Activated B cell treated with CpG ODN at 0.5 μM for 24 hours (primary cell): ENCODE measurements at regions not wholly inside any gene's neighbourhood (a gene's known extent, or its start where the extent isn't known, plus 50 kb on each side); places are given as distances from the start of the nearest gene placed in this dataset.

Source experiments
- ATAC-seq: fragments of 200-7000 bp; cut with Tn5 transposase; one replicate; pipeline ENCODE4 v1.10.0; 2021; ENCODE audit warnings: low read depth, mild to moderate bottlenecking, moderate library complexity
- CTCF ChIA-PET: fragments of 350-600 bp; sonication (Branson Sonifier 250); formaldehyde crosslinking; loops from one replicate; lab custom pipeline; 2021; ENCODE audit warnings: antibody characterized with exemption; lab: Charles Lee
- POLR2A ChIA-PET: fragments of 350-600 bp; sonication (Branson Sonifier 250); formaldehyde crosslinking; loops from one replicate; lab custom pipeline; 2021; ENCODE audit warnings: antibody characterized with exemption; lab: Charles Lee
- DNase-seq: peaks from one replicate; pipeline ENCODE4 v3.0.0; 2022
- H3K27ac Mint-ChIP-seq: one replicate; pipeline ENCODE4 v1.8.0; 2020; ENCODE audit warnings: mixed read lengths
- H3K27me3 Mint-ChIP-seq: one replicate; pipeline ENCODE4 v1.8.0; 2021; ENCODE audit warnings: mixed read lengths
- H3K36me3 Mint-ChIP-seq: one replicate; pipeline ENCODE4 v1.8.0; 2021; ENCODE audit warnings: low read depth, mixed read lengths
- H3K4me1 Mint-ChIP-seq: one replicate; pipeline ENCODE4 v1.8.0; 2021; ENCODE audit warnings: mixed read lengths
- H3K4me3 Mint-ChIP-seq: one replicate; pipeline ENCODE4 v1.8.0; 2020; ENCODE audit warnings: mild to moderate bottlenecking, mixed read lengths
- H3K9me3 Mint-ChIP-seq: one replicate; pipeline ENCODE4 v1.8.0; 2020; ENCODE audit warnings: mixed read lengths
- intact Hi-C: fragments of 100-400 bp; cut with micrococcal nuclease; formaldehyde crosslinking; loops from one replicate; pipeline ENCODE4 v1.15.1; 2024
- TF ChIP-seq, protein P1 (sequence below): fragments of 200-600 bp; IDR thresholded peaks from one replicate; pipeline ENCODE4 v1.8.0; 2022; ENCODE audit warnings: antibody characterized with exemption, mild to moderate bottlenecking

DNA sequence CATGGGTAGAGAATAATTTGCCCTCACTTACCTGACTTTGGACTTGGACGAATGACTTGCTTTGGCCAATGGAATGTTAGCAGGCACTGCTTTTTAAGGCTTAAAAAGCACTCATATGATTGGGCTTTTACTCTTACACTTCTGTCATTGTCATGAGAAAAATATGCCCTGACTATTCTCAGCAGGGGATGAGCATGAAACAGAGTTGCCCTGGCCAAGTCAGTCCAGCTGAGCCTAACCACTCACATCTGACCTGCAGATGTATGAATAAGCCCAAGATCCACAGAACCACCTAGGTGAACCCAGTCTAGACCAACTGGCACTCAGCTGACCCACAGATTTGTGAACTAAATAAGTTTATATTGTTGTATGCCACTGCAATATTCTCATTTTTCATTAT lies 573.5 kb downstream of the TNS3 start:
- no peaks in the 10 kb centered on the region for H3K4me1 Mint-ChIP-seq
- CTCF ChIA-PET = no interaction called here
- no peak for ATAC-seq
- intact Hi-C loops = no loop called here
- no peaks in the 10 kb centered on the region for H3K36me3 Mint-ChIP-seq
- no peaks in the 10 kb centered on the region for H3K27me3 Mint-ChIP-seq
- no peak overlapping the region for H3K4me3 Mint-ChIP-seq
- no peak for DNase-seq
- H3K9me3 Mint-ChIP-seq = no peaks in the 10 kb centered on the region
- TF ChIP-seq, protein P1, sequence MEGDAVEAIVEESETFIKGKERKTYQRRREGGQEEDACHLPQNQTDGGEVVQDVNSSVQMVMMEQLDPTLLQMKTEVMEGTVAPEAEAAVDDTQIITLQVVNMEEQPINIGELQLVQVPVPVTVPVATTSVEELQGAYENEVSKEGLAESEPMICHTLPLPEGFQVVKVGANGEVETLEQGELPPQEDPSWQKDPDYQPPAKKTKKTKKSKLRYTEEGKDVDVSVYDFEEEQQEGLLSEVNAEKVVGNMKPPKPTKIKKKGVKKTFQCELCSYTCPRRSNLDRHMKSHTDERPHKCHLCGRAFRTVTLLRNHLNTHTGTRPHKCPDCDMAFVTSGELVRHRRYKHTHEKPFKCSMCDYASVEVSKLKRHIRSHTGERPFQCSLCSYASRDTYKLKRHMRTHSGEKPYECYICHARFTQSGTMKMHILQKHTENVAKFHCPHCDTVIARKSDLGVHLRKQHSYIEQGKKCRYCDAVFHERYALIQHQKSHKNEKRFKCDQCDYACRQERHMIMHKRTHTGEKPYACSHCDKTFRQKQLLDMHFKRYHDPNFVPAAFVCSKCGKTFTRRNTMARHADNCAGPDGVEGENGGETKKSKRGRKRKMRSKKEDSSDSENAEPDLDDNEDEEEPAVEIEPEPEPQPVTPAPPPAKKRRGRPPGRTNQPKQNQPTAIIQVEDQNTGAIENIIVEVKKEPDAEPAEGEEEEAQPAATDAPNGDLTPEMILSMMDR = no peak
- POLR2A ChIA-PET = no interaction called here
- no peak overlapping the region for H3K27ac Mint-ChIP-seq

DNA sequence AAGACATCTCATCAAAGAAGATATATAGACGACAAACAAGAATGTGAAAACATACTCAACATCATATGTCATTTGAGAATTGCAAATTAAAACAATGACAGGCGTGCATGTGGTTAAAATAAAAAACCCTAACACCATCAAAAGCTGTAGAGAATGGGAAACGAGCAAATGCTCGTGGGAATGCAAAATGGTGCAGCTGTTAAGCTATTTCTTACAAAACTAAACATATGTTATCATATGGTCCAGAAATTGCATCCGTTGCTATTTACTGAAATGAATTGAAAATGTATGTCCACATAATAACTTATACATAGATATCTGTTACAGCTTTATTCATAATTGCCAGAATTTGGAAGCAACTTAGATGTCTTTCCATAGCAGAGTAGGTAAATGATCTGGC lies 574.4 kb downstream of the TNS3 start:
- CTCF ChIA-PET = no interaction called here
- DNase-seq (no peak), ATAC-seq (no peak)
- H3K4me1 Mint-ChIP-seq = no peaks in the 10 kb centered on the region
- H3K27me3 Mint-ChIP-seq = no peaks in the 10 kb centered on the region
- no peak overlapping the region for H3K4me3 Mint-ChIP-seq
- POLR2A ChIA-PET = no interaction called here
- H3K9me3 Mint-ChIP-seq = no peaks in the 10 kb centered on the region
- TF ChIP-seq, protein P1 = no peak
- intact Hi-C loops = no loop called here
- H3K36me3 Mint-ChIP-seq = no peaks in the 10 kb centered on the region
- no peak overlapping the region for H3K27ac Mint-ChIP-seq

DNA sequence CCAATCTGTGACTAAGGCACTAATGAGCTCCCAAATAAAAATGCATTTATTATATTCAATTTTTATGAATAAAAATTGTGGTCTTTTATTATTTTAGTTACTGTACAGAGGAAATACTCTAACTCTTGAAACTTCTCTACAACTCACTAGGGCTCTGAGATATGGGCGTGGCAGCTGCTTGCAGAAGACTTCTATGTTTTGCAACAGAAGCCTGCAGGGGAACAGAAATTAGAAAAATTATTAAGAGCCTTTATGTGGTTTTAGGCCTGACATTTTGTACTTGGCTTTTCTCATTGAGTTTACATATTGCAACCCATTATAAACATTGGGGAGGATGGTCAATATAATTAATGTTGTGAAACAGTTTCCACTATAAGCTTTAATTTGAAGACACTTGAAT lies 581.4 kb downstream of the TNS3 start:
- Mint-ChIP-seq H3K4me3 (no peak overlapping the region), H3K27me3 (peaks cover 4% of the 10 kb centered on the region), H3K36me3 (no peaks in the 10 kb centered on the region), H3K4me1 (no peaks in the 10 kb centered on the region), H3K9me3 (no peaks in the 10 kb centered on the region), H3K27ac (no peak overlapping the region)
- no peak for ATAC-seq
- ChIA-PET POLR2A (no interaction called here), CTCF (no interaction called here)
- intact Hi-C loops = no loop called here
- no peak for DNase-seq
- TF ChIP-seq, protein P1 = no peak

DNA sequence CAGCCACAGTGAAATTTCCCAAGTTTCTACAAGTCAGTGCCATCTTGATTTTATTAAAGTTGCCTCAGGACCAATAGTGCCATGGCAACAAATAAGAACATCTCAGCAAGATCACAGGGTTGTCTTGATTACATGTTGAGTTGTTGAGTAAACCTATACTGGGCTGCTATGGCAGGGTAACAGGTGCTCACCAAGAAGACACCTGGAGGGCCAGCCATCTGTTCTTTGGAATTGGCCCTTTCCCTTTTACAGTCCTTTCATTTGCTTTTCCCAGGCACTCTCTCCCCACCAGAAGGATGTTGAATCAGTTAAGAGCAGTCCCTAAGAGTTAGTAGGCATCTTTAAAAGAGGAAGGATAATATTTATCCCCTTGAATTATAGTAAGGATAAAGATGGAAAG lies 582.0 kb downstream of the TNS3 start:
- intact Hi-C loops = no loop called here
- TF ChIP-seq, protein P1 = no peak

DNA sequence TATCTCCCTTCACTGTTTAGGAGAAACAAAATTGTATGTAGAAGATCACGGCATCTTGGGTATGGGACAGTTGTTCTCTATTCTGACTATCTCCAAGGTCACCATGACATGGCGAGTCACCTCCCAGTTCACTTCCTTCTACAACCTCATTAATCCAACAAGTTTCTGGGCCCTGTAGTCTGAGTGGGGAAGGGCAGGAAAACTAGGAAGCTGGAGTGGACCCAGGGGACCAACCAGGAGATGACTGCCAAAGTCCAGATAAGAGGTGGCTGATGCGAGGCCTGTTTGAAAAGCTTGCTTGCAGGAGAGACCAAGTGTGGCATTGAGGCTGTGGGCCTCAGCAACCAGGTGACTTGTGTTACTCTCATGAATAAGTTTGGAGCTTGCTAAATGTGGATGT lies 584.9 kb downstream of the TNS3 start:
- H3K9me3 Mint-ChIP-seq = no peaks in the 10 kb centered on the region
- no peaks in the 10 kb centered on the region for H3K36me3 Mint-ChIP-seq
- no peaks in the 10 kb centered on the region for H3K4me1 Mint-ChIP-seq
- ATAC-seq (no peak), DNase-seq (no peak)
- peaks cover 4% of the 10 kb centered on the region for H3K27me3 Mint-ChIP-seq
- intact Hi-C loops = no loop called here
- ChIA-PET CTCF (no interaction called here), POLR2A (no interaction called here)
- TF ChIP-seq, protein P1 = no peak
- H3K4me3 Mint-ChIP-seq = no peak overlapping the region
- no peak overlapping the region for H3K27ac Mint-ChIP-seq

More for the DNA sequence above, 582.0 kb downstream of the TNS3 start:
- H3K36me3 Mint-ChIP-seq = no peaks in the 10 kb centered on the region
- CTCF ChIA-PET = no interaction called here
- ATAC-seq = no peak
- no peak overlapping the region for H3K4me3 Mint-ChIP-seq
- no peak overlapping the region for H3K27ac Mint-ChIP-seq
- no peak for DNase-seq
- H3K4me1 Mint-ChIP-seq = no peaks in the 10 kb centered on the region
- POLR2A ChIA-PET = no interaction called here
- H3K27me3 Mint-ChIP-seq = peaks cover 4% of the 10 kb centered on the region
- no peaks in the 10 kb centered on the region for H3K9me3 Mint-ChIP-seq
